ENCODE measurements at regions not wholly inside any gene's neighbourhood (a gene's known extent, or its start where the extent isn't known, plus 50 kb on each side); places are given as distances from the start of the nearest gene placed in this dataset.
A peak's percentile ranks its signal among the peaks of the same experiment; 100 is the strongest.

DNA sequence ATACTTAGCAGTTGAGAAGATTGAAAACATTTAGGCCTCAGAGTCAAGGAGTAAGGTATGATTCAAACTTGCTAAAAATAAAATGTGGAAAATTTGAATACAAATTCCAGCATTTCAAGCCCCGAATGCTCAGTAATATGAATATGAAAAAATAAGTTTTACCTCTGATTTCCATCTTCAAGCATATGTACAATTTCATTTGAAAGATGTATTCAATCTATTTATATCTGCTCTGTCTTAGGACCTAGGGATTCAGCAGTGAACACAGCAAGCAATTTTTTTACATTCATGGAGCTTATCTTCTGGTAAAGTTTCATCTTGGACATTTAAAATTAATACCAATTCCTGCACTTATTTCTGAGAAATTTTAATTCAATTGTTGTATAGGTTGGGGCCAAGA, 262.7 kb upstream of the FOXQ1 start:
- Histone ChIP-seq H3K9ac (ENCODE audit: insufficient read depth, low read length, poor library complexity, severe bottlenecking) (no peak overlapping the region), H3K4me2 (replicated peaks; ENCODE audit: extremely low read depth, low read length, poor library complexity, severe bottlenecking) (no peak overlapping the region), H3K9me3 (replicated peaks in 1 of 2; ENCODE audit: control insufficient read depth in 1 of 2, insufficient read depth in 1 of 2, low read length in 2 of 2) (no peaks in the 10 kb centered on the region), H4K20me1 (ENCODE audit: insufficient read depth, low read length) (no peaks in the 10 kb centered on the region), H3K4me3 (replicated peaks in 1 of 3; ENCODE audit: low read depth in 2 of 3, low read length in 3 of 3) (no peak overlapping the region), H3K4me1 (ENCODE audit: control insufficient read depth in 1 of 2, insufficient read depth in 2 of 2, low read length in 2 of 2) (no peaks in the 10 kb centered on the region), H3K36me3 (replicated peaks in 1 of 2; ENCODE audit: control insufficient read depth in 1 of 2, insufficient read depth in 2 of 2, low read length in 2 of 2) (no peaks in the 10 kb centered on the region), H3K27me3 (ENCODE audit: control insufficient read depth in 2 of 2, insufficient read depth in 2 of 2, low read length in 2 of 2) (peaks cover 0 to 9% of the 10 kb centered on the region in 2 donors), H2AFZ (ENCODE audit: insufficient read depth, low read depth, low read length, poor library complexity, severe bottlenecking) (no peak overlapping the region), H3K27ac (ENCODE audit: low read depth in 1 of 2, low read length in 2 of 2) (no peak overlapping the region), H3K79me2 (ENCODE audit: insufficient read depth, low read length) (no peaks in the 10 kb centered on the region)
- Mint-ChIP-seq H3K4me3 (no peak overlapping the region), H3K36me3 (no peaks in the 10 kb centered on the region), H3K9me3 (peaks cover 0 to 3% (median 1%) of the 10 kb centered on the region in 7 donors), H3K4me1 (no peaks in the 10 kb centered on the region), H3K27me3 (ENCODE audit: low read depth in 3 of 3) (peaks cover 12 to 15% (median 13%) of the 10 kb centered on the region in 3 donors), H3K27ac (peak overlapping the region in 1 of 7 donors; percentile 12)
- TF ChIP-seq, protein P1, sequence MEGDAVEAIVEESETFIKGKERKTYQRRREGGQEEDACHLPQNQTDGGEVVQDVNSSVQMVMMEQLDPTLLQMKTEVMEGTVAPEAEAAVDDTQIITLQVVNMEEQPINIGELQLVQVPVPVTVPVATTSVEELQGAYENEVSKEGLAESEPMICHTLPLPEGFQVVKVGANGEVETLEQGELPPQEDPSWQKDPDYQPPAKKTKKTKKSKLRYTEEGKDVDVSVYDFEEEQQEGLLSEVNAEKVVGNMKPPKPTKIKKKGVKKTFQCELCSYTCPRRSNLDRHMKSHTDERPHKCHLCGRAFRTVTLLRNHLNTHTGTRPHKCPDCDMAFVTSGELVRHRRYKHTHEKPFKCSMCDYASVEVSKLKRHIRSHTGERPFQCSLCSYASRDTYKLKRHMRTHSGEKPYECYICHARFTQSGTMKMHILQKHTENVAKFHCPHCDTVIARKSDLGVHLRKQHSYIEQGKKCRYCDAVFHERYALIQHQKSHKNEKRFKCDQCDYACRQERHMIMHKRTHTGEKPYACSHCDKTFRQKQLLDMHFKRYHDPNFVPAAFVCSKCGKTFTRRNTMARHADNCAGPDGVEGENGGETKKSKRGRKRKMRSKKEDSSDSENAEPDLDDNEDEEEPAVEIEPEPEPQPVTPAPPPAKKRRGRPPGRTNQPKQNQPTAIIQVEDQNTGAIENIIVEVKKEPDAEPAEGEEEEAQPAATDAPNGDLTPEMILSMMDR (IDR thresholded peaks at IDR 0.05) = no peak
- WGBS (ENCODE audit: insufficient coverage) = no CpG with 5 or more reads among the region's 1 CpG
- DNase-seq = no peak
- intact Hi-C loops (cut with micrococcal nuclease) = no loop called here

DNA sequence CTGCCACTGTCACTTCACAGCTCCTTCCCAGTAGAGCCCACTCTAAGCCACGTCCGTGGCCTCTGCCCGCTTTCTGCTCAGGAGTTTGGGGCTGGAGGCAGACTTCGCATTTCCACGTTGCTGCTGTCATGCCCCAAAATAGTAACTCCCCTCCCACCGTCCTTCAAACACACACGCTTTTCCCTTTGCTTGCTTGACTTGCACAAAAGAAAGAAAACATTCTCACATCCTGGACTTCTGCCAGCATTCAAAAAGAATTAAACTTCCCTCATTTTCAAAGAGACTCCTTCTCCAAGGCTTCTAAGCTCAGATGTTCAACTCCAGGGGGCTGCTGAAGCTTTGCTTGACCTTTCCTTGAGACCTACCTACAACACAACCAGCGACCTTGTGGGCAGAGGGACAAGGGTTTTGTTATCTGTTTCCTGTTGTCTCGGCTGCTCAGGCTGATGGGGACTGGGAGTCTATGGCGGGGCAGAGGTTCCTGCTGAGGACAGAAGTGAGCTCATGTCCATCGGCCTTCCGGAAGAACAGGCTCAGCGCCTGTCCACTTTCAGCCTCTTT, 263.8 kb upstream of the FOXQ1 start:
- H3K4me3 Mint-ChIP-seq = no peak overlapping the region
- H3K79me2 ChIP-seq (ENCODE audit: insufficient read depth, low read length) = no peaks in the 10 kb centered on the region
- H3K36me3 Mint-ChIP-seq = no peaks in the 10 kb centered on the region
- no peak overlapping the region for H2AFZ ChIP-seq (ENCODE audit: insufficient read depth, low read depth, low read length, poor library complexity, severe bottlenecking)
- no peak overlapping the region for H3K4me3 ChIP-seq (replicated peaks in 1 of 3; ENCODE audit: low read depth in 2 of 3, low read length in 3 of 3)
- no peak overlapping the region for H3K9ac ChIP-seq (ENCODE audit: insufficient read depth, low read length, poor library complexity, severe bottlenecking)
- WGBS (ENCODE audit: insufficient coverage) = 21% methylated on average over 10 of the region's 13 CpGs
- no peaks in the 10 kb centered on the region for H3K4me1 ChIP-seq (ENCODE audit: control insufficient read depth in 1 of 2, insufficient read depth in 2 of 2, low read length in 2 of 2)
- H3K4me2 ChIP-seq (replicated peaks; ENCODE audit: extremely low read depth, low read length, poor library complexity, severe bottlenecking) = no peak overlapping the region
- no peaks in the 10 kb centered on the region for H4K20me1 ChIP-seq (ENCODE audit: insufficient read depth, low read length)
- peaks cover 0 to 3% (median 1%) of the 10 kb centered on the region in 7 donors for H3K9me3 Mint-ChIP-seq
- DNase-seq = no peak
- TF ChIP-seq, protein P1 (IDR thresholded peaks at IDR 0.05) = no peak
- no peak overlapping the region for H3K27ac Mint-ChIP-seq
- peaks cover 12 to 15% (median 15%) of the 10 kb centered on the region in 3 donors for H3K27me3 Mint-ChIP-seq (ENCODE audit: low read depth in 3 of 3)
- H3K27ac ChIP-seq (ENCODE audit: low read depth in 1 of 2, low read length in 2 of 2) = no peak overlapping the region
- H3K27me3 ChIP-seq (ENCODE audit: control insufficient read depth in 2 of 2, insufficient read depth in 2 of 2, low read length in 2 of 2) = peaks cover 0 to 9% of the 10 kb centered on the region in 2 donors
- intact Hi-C loops (cut with micrococcal nuclease) = no loop called here
- no peaks in the 10 kb centered on the region for H3K36me3 ChIP-seq (replicated peaks in 1 of 2; ENCODE audit: control insufficient read depth in 1 of 2, insufficient read depth in 2 of 2, low read length in 2 of 2)
- H3K9me3 ChIP-seq (replicated peaks in 1 of 2; ENCODE audit: control insufficient read depth in 1 of 2, insufficient read depth in 1 of 2, low read length in 2 of 2) = no peaks in the 10 kb centered on the region
- H3K4me1 Mint-ChIP-seq = no peaks in the 10 kb centered on the region
